Endothelial cell of umbilical vein (primary cell): ENCODE measurements at regions not wholly inside any gene's neighbourhood (a gene's known extent, or its start where the extent isn't known, plus 50 kb on each side); places are given as distances from the start of the nearest gene placed in this dataset.

Experiments used
- BruUV-seq: library from RNA; stranded (reverse); fragments of 400-500 nt; replicated peaks from 2 replicates; lab custom pipeline; 2021; lab: Mats Ljungman, UMichigan
- CTCF ChIA-PET: fragments of 300-600, 350-600 bp; sonication (Branson Sonifier 250); formaldehyde crosslinking; loops from one replicate; lab custom pipeline; 2021; ENCODE audit warnings: antibody characterized with exemption, inconsistent platforms; lab: Charles Lee
- POLR2A ChIA-PET: fragments of 300-600, 350-600 bp; sonication (Branson Sonifier 250); formaldehyde crosslinking; loops from one replicate; lab custom pipeline; 2021; ENCODE audit warnings: antibody characterized with exemption, inconsistent platforms; lab: Charles Lee
- DNase-seq: peaks from one replicate; pipeline ENCODE4 v3.0.0-alpha.2; 2011; ENCODE audit warnings: low read depth, low spot score
- FAIRE-seq: peaks from 2 replicates; lab custom pipeline; 2011; peaks lifted over from hg19 to GRCh38; lab: Jason Lieb, UNC
- H2AFZ ChIP-seq: 2 replicates; pipeline ENCODE4 v1.6.0; 2012; ENCODE audit warnings: low read depth, low read length, control low read depth, inconsistent platforms
- H3K27ac ChIP-seq: 2 replicates; pipeline ENCODE4 v1.5.1; 2011; ENCODE audit warnings: low read depth, mild to moderate bottlenecking, control low read depth, low read length, moderate library complexity; ENCODE audit not compliant: insufficient read depth
- H3K27me3 ChIP-seq, 2 experiments: 2 replicates each; pipeline versions ENCODE4 v1.6.0 to v1.6.1; 2011; ENCODE audit warnings: low read length in 2 of 2, mixed read lengths in 1 of 2; ENCODE audit not compliant: control insufficient read depth in 2 of 2, insufficient read depth in 2 of 2
- H3K36me3 ChIP-seq, 2 experiments: 2 replicates in 1 of 2; 3 replicates in 1 of 2; pipeline ENCODE4 v1.5.1; 2011; ENCODE audit warnings: low read length in 2 of 2, mild to moderate bottlenecking in 1 of 2, moderate library complexity in 1 of 2; ENCODE audit not compliant: control insufficient read depth in 2 of 2, insufficient read depth in 2 of 2; ENCODE audit errors: extremely low read depth in 1 of 2
- H3K4me1 ChIP-seq: 3 replicates; pipeline ENCODE4 v1.5.1; 2011; ENCODE audit warnings: mild to moderate bottlenecking, low read length; ENCODE audit not compliant: control insufficient read depth, insufficient read depth; ENCODE audit errors: extremely low read depth
- H3K4me2 ChIP-seq: 2 replicates; pipeline ENCODE4 v1.6.1; 2011; ENCODE audit warnings: low read length, control low read depth, mixed read lengths; ENCODE audit not compliant: insufficient read depth
- H3K4me3 ChIP-seq, 3 experiments: fragments of 200-600 bp in 1 of 3; sonication (generic), shearing (Covaris generic) in 1 of 3; replicated peaks in 1 of 3; 2 replicates each; pipeline ENCODE4 v1.5.1; 2011 to 2016; ENCODE audit warnings: control low read depth in 3 of 3, low read length in 3 of 3, mild to moderate bottlenecking in 2 of 3, inconsistent platforms in 1 of 3, low read depth in 1 of 3, moderate library complexity in 1 of 3; ENCODE audit not compliant: insufficient read depth in 1 of 3
- H3K79me2 ChIP-seq: 2 replicates; pipeline ENCODE4 v1.6.0; 2012; ENCODE audit warnings: low read length, inconsistent platforms; ENCODE audit not compliant: control insufficient read depth, insufficient read depth
- H3K9ac ChIP-seq: replicated peaks from 2 replicates; pipeline ENCODE3; 2011; ENCODE audit warnings: low read length, control low read depth; ENCODE audit not compliant: insufficient read depth; ENCODE audit errors: extremely low read depth
- H3K9me1 ChIP-seq: replicated peaks from 3 replicates; pipeline ENCODE4 v1.6.0; 2011; ENCODE audit warnings: mild to moderate bottlenecking, low read length; ENCODE audit not compliant: control insufficient read depth, insufficient read depth; ENCODE audit errors: extremely low read depth
- H3K9me3 ChIP-seq: replicated peaks from 2 replicates; pipeline ENCODE4 v1.5.1; 2012; ENCODE audit warnings: low read length, inconsistent platforms; ENCODE audit not compliant: control insufficient read depth, insufficient read depth
- H4K20me1 ChIP-seq: replicated peaks from 2 replicates; pipeline ENCODE3; 2011; ENCODE audit warnings: mild to moderate bottlenecking, low read length; ENCODE audit not compliant: control insufficient read depth, insufficient read depth; ENCODE audit errors: extremely low read depth
- CTCF ChIP-seq, 2 donors: IDR thresholded peaks; 1 replicate in 1 of 2; 2 replicates in 1 of 2; pipeline ENCODE4 v1.5.1; 2011; ENCODE audit warnings: low read length in 2 of 2, mild to moderate bottlenecking in 2 of 2, moderate library complexity in 2 of 2, control low read depth in 1 of 2, inconsistent platforms in 1 of 2, low read depth in 1 of 2; ENCODE audit not compliant: insufficient read depth in 1 of 2; ENCODE audit errors: extremely low read depth in 1 of 2
- EZH2 ChIP-seq: IDR thresholded peaks from 2 replicates; pipeline ENCODE4 v1.6.1; 2012; ENCODE audit warnings: borderline replicate concordance, low read depth, mild to moderate bottlenecking, moderate library complexity, low read length, inconsistent platforms; ENCODE audit not compliant: severe bottlenecking
- FOS ChIP-seq: IDR thresholded peaks from 2 replicates; pipeline ENCODE4 v1.6.1; 2011; ENCODE audit warnings: mild to moderate bottlenecking, low read length, moderate library complexity, borderline replicate concordance; ENCODE audit not compliant: insufficient read depth
- GATA2 ChIP-seq: IDR thresholded peaks from 2 replicates; pipeline ENCODE4 v1.7.0; 2011; ENCODE audit warnings: low read depth, mild to moderate bottlenecking, moderate library complexity, mixed read lengths, low read length; ENCODE audit not compliant: insufficient read length, insufficient read depth
- JUN ChIP-seq: IDR thresholded peaks from 2 replicates; pipeline ENCODE4 v1.6.1; 2011; ENCODE audit warnings: borderline replicate concordance, low read depth; ENCODE audit not compliant: insufficient read length, insufficient read depth
- MAX ChIP-seq: IDR thresholded peaks from 2 replicates; pipeline ENCODE4 v1.6.1; 2011; ENCODE audit not compliant: insufficient read depth, insufficient read length
- MYC ChIP-seq: IDR thresholded peaks from one replicate; pipeline ENCODE4 v1.6.1; 2011; ENCODE audit warnings: mild to moderate bottlenecking, low read depth, low read length
- POLR2A ChIP-seq: IDR thresholded peaks from 2 replicates; pipeline ENCODE4 v1.6.1; 2012; ENCODE audit warnings: low read depth, mild to moderate bottlenecking, control low read depth, low read length
- POLR2AphosphoS5 ChIP-seq: IDR thresholded peaks from 2 replicates; pipeline ENCODE4 v1.6.1; 2012; ENCODE audit warnings: low read depth, mild to moderate bottlenecking, control low read depth, low read length, moderate library complexity; ENCODE audit not compliant: insufficient read depth
- dilution Hi-C: fragments of 300-500 bp; cut with MboI; formaldehyde crosslinking; loops from one replicate; pipeline ENCODE4 v1.15.0; 2019; ENCODE audit warnings: low sequenced_read_pairs; ENCODE audit not compliant: extremely low pct_ligation_motif_present
- intact Hi-C: fragments of 100-400 bp; cut with micrococcal nuclease; formaldehyde crosslinking; loops from one replicate; pipeline ENCODE4 v1.10.0; 2022

GRCh38 chr3:104768886-104769285 lies 597.8 kb upstream of the ALCAM start:
- intact Hi-C loops (no loop called here), dilution Hi-C loops (no loop called here)
- H3K4me2 ChIP-seq: no peak overlapping the region
- TF ChIP-seq CTCF (IDR thresholded peaks at IDR 0.05; ENCODE audit: extremely low read depth in 1 of 2, insufficient read depth in 1 of 2, low read depth in 1 of 2, low read length in 2 of 2) (no peak), MAX (no peak), JUN (no peak), GATA2 (no peak), POLR2A (no peak), FOS (no peak), POLR2AphosphoS5 (no peak), EZH2 (no peak), MYC (no peak)
- ChIA-PET POLR2A (no interaction called here), CTCF (interaction anchor here (1.1 kb wide), 1 partner anchor 14 kb away, joined by 3 read pairs; no protein-coding TSS in a partner anchor)
- no TSS peak for BruUV-seq
- no peaks in the 10 kb centered on the region for H3K27me3 ChIP-seq
- H3K4me3 ChIP-seq: no peak overlapping the region
- no peaks in the 10 kb centered on the region for H4K20me1 ChIP-seq
- no peaks in the 10 kb centered on the region for H3K9me3 ChIP-seq
- no peaks in the 10 kb centered on the region for H3K4me1 ChIP-seq
- DNase-seq (no peak), FAIRE-seq (no peak)
- H3K36me3 ChIP-seq: no peaks in the 10 kb centered on the region
- no peaks in the 10 kb centered on the region for H3K9me1 ChIP-seq
- H2AFZ ChIP-seq: no peak overlapping the region
- no peak overlapping the region for H3K27ac ChIP-seq
- H3K9ac ChIP-seq: no peak overlapping the region
- H3K79me2 ChIP-seq: no peaks in the 10 kb centered on the region
